ENCODE measurements at regions not wholly inside any gene's neighbourhood (a gene's known extent, or its start where the extent isn't known, plus 50 kb on each side); places are given as distances from the start of the nearest gene placed in this dataset.

- Mint-ChIP-seq H3K4me1 (ENCODE audit: low read depth) (no peaks in the 10 kb centered on the region), H3K36me3 (ENCODE audit: low read depth) (no peaks in the 10 kb centered on the region)
- no peak for TF ChIP-seq CTCF (IDR thresholded peaks at IDR 0.05)
These were observed 133.8 kb upstream of the PKDCC start for GRCh38 chr2:41913921-41914609.

GRCh38 chr2:41914936-41915335 lies 132.9 kb upstream of the PKDCC start:
- Mint-ChIP-seq H3K4me1 (ENCODE audit: low read depth) (no peaks in the 10 kb centered on the region), H3K4me3 (no peak overlapping the region), H3K36me3 (ENCODE audit: low read depth) (no peaks in the 10 kb centered on the region), H3K27me3 (ENCODE audit: insufficient read depth) (peaks cover 24% of the 10 kb centered on the region), H3K9me3 (no peaks in the 10 kb centered on the region), H3K27ac (no peak overlapping the region)
- DNase-seq: no peak
- TF ChIP-seq CTCF (IDR thresholded peaks at IDR 0.05): no peak

More at GRCh38 chr2:41913921-41914609, 133.8 kb upstream of the PKDCC start:
- DNase-seq: no peak
- no peak overlapping the region for H3K27ac Mint-ChIP-seq
- peaks cover 21% of the 10 kb centered on the region for H3K27me3 Mint-ChIP-seq (ENCODE audit: insufficient read depth)
- no peaks in the 10 kb centered on the region for H3K9me3 Mint-ChIP-seq
- no peak overlapping the region for H3K4me3 Mint-ChIP-seq

GRCh38 chr2:41916177-41916576 lies 131.6 kb upstream of the PKDCC start:
- Mint-ChIP-seq H3K27me3 (ENCODE audit: insufficient read depth) (peaks cover 24% of the 10 kb centered on the region), H3K27ac (no peak overlapping the region), H3K4me1 (ENCODE audit: low read depth) (no peaks in the 10 kb centered on the region), H3K9me3 (no peaks in the 10 kb centered on the region), H3K4me3 (no peak overlapping the region), H3K36me3 (ENCODE audit: low read depth) (no peaks in the 10 kb centered on the region)
- DNase-seq: no peak
- no peak for TF ChIP-seq CTCF (IDR thresholded peaks at IDR 0.05)

GRCh38 chr2:41917587-41917986 lies 130.2 kb upstream of the PKDCC start:
- Mint-ChIP-seq H3K36me3 (ENCODE audit: low read depth) (no peaks in the 10 kb centered on the region), H3K4me1 (ENCODE audit: low read depth) (no peaks in the 10 kb centered on the region), H3K27ac (no peak overlapping the region), H3K4me3 (no peak overlapping the region), H3K27me3 (ENCODE audit: insufficient read depth) (peaks cover 24% of the 10 kb centered on the region), H3K9me3 (no peaks in the 10 kb centered on the region)
- DNase-seq: no peak
- TF ChIP-seq CTCF (IDR thresholded peaks at IDR 0.05): no peak

GRCh38 chr2:41919135-41919534 lies 128.7 kb upstream of the PKDCC start:
- Mint-ChIP-seq H3K9me3 (no peaks in the 10 kb centered on the region), H3K4me3 (no peak overlapping the region), H3K4me1 (ENCODE audit: low read depth) (no peaks in the 10 kb centered on the region), H3K36me3 (ENCODE audit: low read depth) (no peaks in the 10 kb centered on the region), H3K27me3 (ENCODE audit: insufficient read depth) (peaks cover 29% of the 10 kb centered on the region), H3K27ac (no peak overlapping the region)
- no peak for TF ChIP-seq CTCF (IDR thresholded peaks at IDR 0.05)
- DNase-seq: no peak

All from HFFc6 (cell line).